Upper lobe of left lung (tissue), 4 donors: ENCODE measurements at regions not wholly inside any gene's neighbourhood (a gene's known extent, or its start where the extent isn't known, plus 50 kb on each side); places are given as distances from the start of the nearest gene placed in this dataset.

Experiments
- POLR2A ChIP-seq, 4 donors: fragments of 450-650 bp; IDR thresholded peaks; one replicate each; pipeline ENCODE4 v1.5.1; 2016 to 2017; ENCODE audit warnings: antibody characterized with exemption in 4 of 4, mild to moderate bottlenecking in 2 of 4
- TF ChIP-seq, protein P1 (sequence below), 6 experiments: fragments of 450-650 bp in 4 of 6; fragments of 200-600 bp in 2 of 6; sonication (generic) in 2 of 6; IDR thresholded peaks; one replicate each; pipeline ENCODE4 v1.5.1; 2016 to 2019; ENCODE audit warnings: antibody characterized with exemption in 6 of 6

DNA sequence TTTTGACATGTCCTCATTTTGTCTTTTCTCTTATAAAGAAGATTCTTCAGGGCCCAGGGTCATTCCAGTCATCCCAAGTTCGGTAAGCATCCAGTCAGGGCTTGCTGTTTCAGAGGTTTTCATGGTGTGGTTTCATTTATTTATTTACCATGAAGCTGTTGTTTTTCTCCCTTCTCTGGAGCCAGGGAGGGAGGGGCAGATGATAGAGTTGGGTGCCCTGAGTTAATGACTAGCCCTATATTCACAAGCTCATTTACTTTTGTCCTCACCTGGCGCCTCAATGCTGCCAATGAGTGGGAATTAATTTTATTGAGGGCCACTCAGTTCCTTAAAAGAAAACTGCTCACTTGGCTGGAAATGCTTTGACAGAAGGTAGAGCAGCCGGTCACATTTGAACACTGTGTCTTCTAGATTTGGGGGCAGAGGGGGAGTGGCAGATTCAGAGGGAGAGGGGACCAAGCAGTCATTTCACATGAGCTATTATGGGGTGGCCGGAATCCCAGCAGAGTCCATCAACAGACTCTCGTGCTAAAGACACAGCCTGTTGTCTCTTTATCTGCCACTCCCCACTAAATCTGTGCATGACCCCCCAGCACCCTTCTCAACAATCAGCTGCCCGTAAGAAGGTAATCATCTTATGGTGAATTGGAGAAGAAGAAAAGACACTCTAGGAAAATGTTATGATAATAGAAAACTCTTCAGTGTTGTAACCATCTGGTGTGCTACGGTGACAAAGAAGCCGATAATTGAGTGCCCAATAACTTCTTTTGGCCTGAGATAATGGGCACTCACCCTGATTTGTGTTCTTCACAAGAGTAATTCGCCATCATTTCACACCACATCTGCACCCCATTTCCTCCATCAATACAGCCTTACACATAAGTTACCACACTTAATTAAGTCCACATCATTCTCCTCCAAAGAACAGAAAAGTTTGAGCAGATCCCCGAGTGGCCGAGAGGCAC, 573.5 kb upstream of the JAG1 start:
- TF ChIP-seq, protein P1, sequence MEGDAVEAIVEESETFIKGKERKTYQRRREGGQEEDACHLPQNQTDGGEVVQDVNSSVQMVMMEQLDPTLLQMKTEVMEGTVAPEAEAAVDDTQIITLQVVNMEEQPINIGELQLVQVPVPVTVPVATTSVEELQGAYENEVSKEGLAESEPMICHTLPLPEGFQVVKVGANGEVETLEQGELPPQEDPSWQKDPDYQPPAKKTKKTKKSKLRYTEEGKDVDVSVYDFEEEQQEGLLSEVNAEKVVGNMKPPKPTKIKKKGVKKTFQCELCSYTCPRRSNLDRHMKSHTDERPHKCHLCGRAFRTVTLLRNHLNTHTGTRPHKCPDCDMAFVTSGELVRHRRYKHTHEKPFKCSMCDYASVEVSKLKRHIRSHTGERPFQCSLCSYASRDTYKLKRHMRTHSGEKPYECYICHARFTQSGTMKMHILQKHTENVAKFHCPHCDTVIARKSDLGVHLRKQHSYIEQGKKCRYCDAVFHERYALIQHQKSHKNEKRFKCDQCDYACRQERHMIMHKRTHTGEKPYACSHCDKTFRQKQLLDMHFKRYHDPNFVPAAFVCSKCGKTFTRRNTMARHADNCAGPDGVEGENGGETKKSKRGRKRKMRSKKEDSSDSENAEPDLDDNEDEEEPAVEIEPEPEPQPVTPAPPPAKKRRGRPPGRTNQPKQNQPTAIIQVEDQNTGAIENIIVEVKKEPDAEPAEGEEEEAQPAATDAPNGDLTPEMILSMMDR (IDR thresholded peaks at IDR 0.05) = no peak
- TF ChIP-seq POLR2A (IDR thresholded peaks at IDR 0.05) = no peak
